K562 (cell line): ENCODE measurements at regions not wholly inside any gene's neighbourhood (a gene's known extent, or its start where the extent isn't known, plus 50 kb on each side); places are given as distances from the start of the nearest gene placed in this dataset.
A peak's percentile ranks its signal among the peaks of the same experiment; 100 is the strongest.

Experiments
- ATAC-seq: fragments of 200-7000 bp; cut with Tn5 transposase; 3 replicates; pipeline ENCODE4 v1.9.1; 2020; ENCODE audit warnings: moderate library complexity
- BruUV-seq: library from RNA; stranded (reverse); fragments of 400-500 nt; replicated peaks from 2 replicates; lab custom pipeline; 2021; lab: Mats Ljungman, UMichigan
- CTCF ChIA-PET: fragments of 300-600 bp; formaldehyde crosslinking; extraction: SDS; loops from one replicate; lab custom pipeline; 2021; ENCODE audit warnings: low intra/inter-chr PET ratio; lab: Yijun Ruan, JAX
- POLR2A ChIA-PET: fragments of 300-600, 350-650 bp; sonication (Branson Sonifier 250); formaldehyde crosslinking; extraction: SDS; loops from one replicate; lab custom pipeline; 2021; ENCODE audit warnings: antibody characterized with exemption, inconsistent platforms; lab: Yijun Ruan, JAX
- DNase-seq, 4 experiments: peaks; one replicate each; pipeline versions ENCODE4 v3.0.0 to v3.0.0-alpha.2; 2011 to 2018; ENCODE audit warnings: low spot score in 3 of 4, mixed read lengths in 3 of 4; ENCODE audit errors: extremely low read depth in 1 of 4
- FAIRE-seq: peaks from 2 replicates; lab custom pipeline; 2011; peaks lifted over from hg19 to GRCh38; lab: Jason Lieb, UNC
- H2AFZ ChIP-seq: 2 replicates; pipeline ENCODE4 v1.6.0; 2011; ENCODE audit warnings: low read depth, low read length, control low read depth, inconsistent platforms
- H3K27ac ChIP-seq: fragments of 200-600 bp; 3 replicates; pipeline ENCODE4 v1.8.0; 2011; ENCODE audit warnings: low read depth, mild to moderate bottlenecking, control low read depth, inconsistent platforms, low read length, moderate library complexity, mixed read lengths; ENCODE audit errors: extremely low read depth
- H3K27me3 ChIP-seq, 2 experiments: fragments of 300-600 bp in 1 of 2; 2 replicates in 1 of 2; 3 replicates in 1 of 2; pipeline versions ENCODE4 v1.6.0 to v1.8.0; 2011; ENCODE audit warnings: inconsistent platforms in 2 of 2, low read length in 2 of 2, mild to moderate bottlenecking in 1 of 2, mixed read lengths in 1 of 2, moderate library complexity in 1 of 2; ENCODE audit not compliant: control insufficient read depth in 2 of 2, insufficient read depth in 2 of 2
- H3K36me3 ChIP-seq: fragments of 300-600 bp; 3 replicates; pipeline ENCODE4 v1.8.0; 2011; ENCODE audit warnings: mild to moderate bottlenecking, low read length, inconsistent platforms; ENCODE audit not compliant: control insufficient read depth, insufficient read depth
- H3K4me1 ChIP-seq, 2 experiments: fragments of 200-600 bp in 1 of 2; replicated peaks in 1 of 2; 2 replicates in 1 of 2; 3 replicates in 1 of 2; pipeline versions ENCODE4 v1.5.1 to v1.8.0; 2011; ENCODE audit warnings: inconsistent platforms in 2 of 2, low read length in 2 of 2, mild to moderate bottlenecking in 1 of 2, mixed read lengths in 1 of 2, moderate library complexity in 1 of 2; ENCODE audit not compliant: control insufficient read depth in 2 of 2, insufficient read depth in 2 of 2
- H3K4me2 ChIP-seq: 2 replicates; pipeline ENCODE4 v1.6.1; 2011; ENCODE audit warnings: low read length, control low read depth, inconsistent platforms, mixed read lengths; ENCODE audit not compliant: insufficient read depth
- H3K4me3 ChIP-seq: fragments of 200-600 bp; sonication (generic), shearing (Covaris generic); 2 replicates; pipeline ENCODE4 v1.5.1; 2016; ENCODE audit warnings: control low read depth, inconsistent platforms
- H3K79me2 ChIP-seq: fragments of 200-600 bp; 3 replicates; pipeline ENCODE4 v1.8.0; 2011; ENCODE audit warnings: low read length, inconsistent platforms; ENCODE audit not compliant: control insufficient read depth, insufficient read depth
- H3K9ac ChIP-seq, 2 experiments: 2 replicates each; pipeline versions ENCODE4 v1.6.0 to v1.6.1; 2011; ENCODE audit warnings: low read depth in 2 of 2, low read length in 2 of 2, control low read depth in 1 of 2, inconsistent platforms in 1 of 2, mild to moderate bottlenecking in 1 of 2, mixed read lengths in 1 of 2; ENCODE audit not compliant: insufficient read depth in 1 of 2
- H3K9me1 ChIP-seq: one replicate; pipeline ENCODE4 v1.6.0; 2011; ENCODE audit warnings: inconsistent platforms, mild to moderate bottlenecking, low read length, moderate library complexity; ENCODE audit not compliant: control insufficient read depth, insufficient read depth
- H3K9me3 ChIP-seq: replicated peaks from 2 replicates; pipeline ENCODE4 v1.5.1; 2011; ENCODE audit warnings: low read depth, low read length, inconsistent platforms; ENCODE audit not compliant: control insufficient read depth, insufficient read depth
- H4K20me1 ChIP-seq: replicated peaks from 2 replicates; pipeline ENCODE4 v1.6.1; 2011; ENCODE audit warnings: low read length, inconsistent platforms, mixed read lengths; ENCODE audit not compliant: control insufficient read depth, insufficient read depth
- ATF7 ChIP-seq: fragments of 450-650 bp; IDR thresholded peaks from 2 replicates; pipeline ENCODE4 v1.7.1; 2014; ENCODE audit warnings: mild to moderate bottlenecking, moderate library complexity
- CBFA2T3 ChIP-seq: fragments of 450-650 bp; IDR thresholded peaks from 2 replicates; pipeline ENCODE4 v1.6.1; 2017
- ETS1 ChIP-seq: conservative IDR thresholded peaks from 2 replicates; pipeline ENCODE4 v1.6.1; 2011; ENCODE audit warnings: low read depth, mild to moderate bottlenecking, low read length; ENCODE audit not compliant: control insufficient read depth
- ETV6 ChIP-seq, 3 experiments: fragments of 150-350 bp in 1 of 3; sonication (generic) in 1 of 3; formaldehyde crosslinking in 1 of 3; IDR thresholded peaks; 2 replicates each; pipeline versions ENCODE4 v1.6.1 to v1.8.0; 2014 to 2022; ENCODE audit warnings: borderline replicate concordance in 2 of 3, low read depth in 2 of 3, antibody characterized with exemption in 1 of 3, low read length in 1 of 3, mild to moderate bottlenecking in 1 of 3, missing genetic modification reagents in 1 of 3
- KLF1 ChIP-seq: fragments of 450-650 bp; IDR thresholded peaks from 2 replicates; pipeline ENCODE4 v1.6.1; 2016; ENCODE audit warnings: missing genetic modification characterization, missing compliant biosample characterization
- MAFK ChIP-seq: IDR thresholded peaks from 2 replicates; pipeline ENCODE4 v1.6.1; 2011; ENCODE audit warnings: low read length, improper control_type of control experiment
- NBN ChIP-seq: fragments of 450-650 bp; IDR thresholded peaks from 2 replicates; pipeline ENCODE4 v1.6.1; 2016; ENCODE audit warnings: low read depth, mild to moderate bottlenecking
- NFE2 ChIP-seq: IDR thresholded peaks from 2 replicates; pipeline ENCODE4 v1.6.1; 2014; ENCODE audit warnings: antibody characterized with exemption, low read depth
- RBM14 ChIP-seq: fragments of 200-400 bp; formaldehyde crosslinking; IDR thresholded peaks from 2 replicates; pipeline ENCODE4 v1.6.1; 2018; ENCODE audit warnings: low read depth, mild to moderate bottlenecking, low read length, moderate library complexity, borderline replicate concordance; ENCODE audit not compliant: insufficient read depth
- RBM17 ChIP-seq: fragments of 200-400 bp; formaldehyde crosslinking; IDR thresholded peaks from 2 replicates; pipeline ENCODE4 v1.6.1; 2017; ENCODE audit warnings: low read depth, mild to moderate bottlenecking, low read length, borderline replicate concordance
- SMC3 ChIP-seq: conservative IDR thresholded peaks from 2 replicates; pipeline ENCODE4 v1.6.1; 2011; ENCODE audit warnings: low read depth, low read length, improper control_type of control experiment; ENCODE audit not compliant: insufficient read depth
- ZNF146 ChIP-seq: IDR thresholded peaks from one replicate; pipeline ENCODE4 v1.6.1; 2018; ENCODE audit warnings: missing compliant biosample characterization; ENCODE audit not compliant: unreplicated experiment
- ZNF76 ChIP-seq: fragments of 250-450 bp; sonication (Bioruptor Pico); IDR thresholded peaks from 2 replicates; pipeline ENCODE4 v1.4.0; 2020; ENCODE audit warnings: mild to moderate bottlenecking, moderate library complexity, borderline replicate concordance
- WGBS: fragments of 100-300 bp; shearing (Covaris generic); methylation state at CpG from one replicate; pipeline ENCODE4 v1.1.6; 2016; ENCODE audit warnings: low coverage, mixed read lengths; ENCODE audit not compliant: insufficient coverage; ENCODE audit errors: missing lambda C conversion rate; 5-methylcytosine and 5-hydroxymethylcytosine counted together
- in situ Hi-C: fragments of 300-500 bp; cut with MboI; formaldehyde crosslinking; loops from 4 replicates; pipeline ENCODE4 v1.15.0; 2018; ENCODE audit warnings: inconsistent platforms, mixed read lengths
- intact Hi-C: fragments of 100-400 bp; cut with micrococcal nuclease; formaldehyde crosslinking; loops from 2 replicates; pipeline ENCODE4 v1.14.2; 2022
- TF ChIP-seq, protein P1 (sequence below): fragments of 450-650 bp; formaldehyde crosslinking; IDR thresholded peaks from 2 replicates; pipeline ENCODE4 v1.4.0; 2020; ENCODE audit warnings: mild to moderate bottlenecking, moderate library complexity

GRCh38 chr6:131418441-131418840 lies 154.6 kb upstream of the ARG1 start:
- 0 out of 2 replicates have a peak, but pooled peaks have one; percentile 11 for TF ChIP-seq CBFA2T3
- no peak for TF ChIP-seq ATF7
- TF ChIP-seq, all 486 proteins: peak for 1
- intact Hi-C loops: no loop called here
- Histone ChIP-seq H3K4me1 (no peaks in the 10 kb centered on the region), H3K4me3 (no peak overlapping the region), H3K27me3 (no peaks in the 10 kb centered on the region; a peak in 1 of 5 replicates), H3K36me3 (no peaks in the 10 kb centered on the region), H3K27ac (no peak overlapping the region), H3K9ac (no peak overlapping the region), H2AFZ (no peak overlapping the region), H3K9me3 (no peaks in the 10 kb centered on the region), H4K20me1 (no peaks in the 10 kb centered on the region), H3K9me1 (no peaks in the 10 kb centered on the region), H3K79me2 (no peaks in the 10 kb centered on the region), H3K4me2 (no peak overlapping the region)
- FAIRE-seq: no peak
- ChIA-PET CTCF (no interaction called here), POLR2A (no interaction called here)
- ATAC-seq: no peak
- no TSS peak for BruUV-seq
- 0% methylated on average over 5 of the region's 5 CpGs for WGBS
- no peak for DNase-seq
- in situ Hi-C loops: no loop called here

- Histone ChIP-seq H3K4me1 (no peaks in the 10 kb centered on the region), H3K9me1 (no peaks in the 10 kb centered on the region), H3K27ac (no peak overlapping the region), H3K36me3 (no peaks in the 10 kb centered on the region), H3K9ac (no peak overlapping the region), H3K27me3 (no peaks in the 10 kb centered on the region; a peak in 1 of 5 replicates), H3K4me3 (no peak overlapping the region), H2AFZ (no peak overlapping the region), H3K79me2 (no peaks in the 10 kb centered on the region), H3K9me3 (no peaks in the 10 kb centered on the region), H4K20me1 (no peaks in the 10 kb centered on the region), H3K4me2 (no peak overlapping the region)
- in situ Hi-C loops (no loop called here), intact Hi-C loops (loop anchor here (2.0 kb wide), 1 partner anchor 23 kb away; no protein-coding TSS in a partner anchor)
- ATAC-seq (no peak), DNase-seq (no peak), FAIRE-seq (no peak)
- POLR2A ChIA-PET: no interaction called here
- CTCF ChIA-PET: no interaction called here
- no TSS peak for BruUV-seq
- whole genome bisulfite sequencing: 6% methylated on average over 1 of the region's 1 CpG
- TF ChIP-seq ZNF146 (CRISPR knock-in tag) (no peak), ETV6 (IDR thresholded peaks at IDR 0.05; ENCODE audit: borderline replicate concordance in 1 of 2, low read depth in 2 of 2, low read length in 1 of 2) (no peak), ETV6 (CRISPR knock-in tag; IDR thresholded peaks at IDR 0.05; ENCODE audit: borderline replicate concordance) (no peak), ZNF76 (CRISPR knock-in tag) (no peak), SMC3 (no peak), RBM14 (no peak), NBN (no peak), NFE2 (no peak), KLF1 (tag) (no peak), MAFK (no peak), RBM17 (no peak), ETS1 (no peak)
- TF ChIP-seq, protein P1, sequence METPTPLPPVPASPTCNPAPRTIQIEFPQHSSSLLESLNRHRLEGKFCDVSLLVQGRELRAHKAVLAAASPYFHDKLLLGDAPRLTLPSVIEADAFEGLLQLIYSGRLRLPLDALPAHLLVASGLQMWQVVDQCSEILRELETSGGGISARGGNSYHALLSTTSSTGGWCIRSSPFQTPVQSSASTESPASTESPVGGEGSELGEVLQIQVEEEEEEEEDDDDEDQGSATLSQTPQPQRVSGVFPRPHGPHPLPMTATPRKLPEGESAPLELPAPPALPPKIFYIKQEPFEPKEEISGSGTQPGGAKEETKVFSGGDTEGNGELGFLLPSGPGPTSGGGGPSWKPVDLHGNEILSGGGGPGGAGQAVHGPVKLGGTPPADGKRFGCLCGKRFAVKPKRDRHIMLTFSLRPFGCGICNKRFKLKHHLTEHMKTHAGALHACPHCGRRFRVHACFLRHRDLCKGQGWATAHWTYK (CRISPR knock-in tag): no peak
These were observed 153.3 kb upstream of the ARG1 start for GRCh38 chr6:131419702-131420101.
